NCI-H146 (cell line): ENCODE measurements at regions not wholly inside any gene's neighbourhood (a gene's known extent, or its start where the extent isn't known, plus 50 kb on each side); places are given as distances from the start of the nearest gene placed in this dataset.
A peak's percentile ranks its signal among the peaks of the same experiment; 100 is the strongest.

Experiments
- DNase-seq: peaks from one replicate; lab custom pipeline; 2025; lab: John Stamatoyannopoulos, UW

- DNase-seq: peak; percentile 86
These were observed 58.0 kb upstream of the TEX9 start for GRCh38 chr15:56307180-56307579.

GRCh38 chr15:56298723-56299122 is 55.0 kb upstream of the RFX7 start:
- no peak for DNase-seq

- DNase-seq: peak; percentile 14
These were observed 51.8 kb upstream of the RFX7 start for GRCh38 chr15:56295433-56295832.

- no peak for DNase-seq
These were observed 50.0 kb upstream of the RFX7 start for GRCh38 chr15:56293495-56294292.
